ENCODE measurements at regions not wholly inside any gene's neighbourhood (a gene's known extent, or its start where the extent isn't known, plus 50 kb on each side); places are given as distances from the start of the nearest gene placed in this dataset.

DNA sequence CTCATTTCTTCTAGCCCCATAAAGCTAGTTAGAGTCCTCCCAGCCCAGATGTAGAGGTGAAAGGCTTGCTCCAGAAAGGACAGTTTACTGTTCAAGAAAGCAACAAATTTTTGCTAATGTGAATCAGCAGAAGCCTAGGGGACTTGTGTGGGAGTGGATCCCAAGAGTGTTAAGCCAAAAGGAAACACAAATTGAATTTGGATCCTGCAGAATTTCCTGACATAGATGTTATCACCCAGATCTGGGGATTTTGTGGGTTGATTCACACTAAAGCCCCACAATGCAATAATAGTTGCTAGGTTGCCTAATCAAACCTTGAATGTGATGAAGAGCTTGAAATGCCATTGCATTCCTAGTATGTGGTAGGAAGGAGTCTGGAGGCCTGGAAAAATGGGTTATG is 135.2 kb upstream of the HS3ST3A1 start:
- no peak for DNase-seq (ENCODE audit: low spot score)

DNA sequence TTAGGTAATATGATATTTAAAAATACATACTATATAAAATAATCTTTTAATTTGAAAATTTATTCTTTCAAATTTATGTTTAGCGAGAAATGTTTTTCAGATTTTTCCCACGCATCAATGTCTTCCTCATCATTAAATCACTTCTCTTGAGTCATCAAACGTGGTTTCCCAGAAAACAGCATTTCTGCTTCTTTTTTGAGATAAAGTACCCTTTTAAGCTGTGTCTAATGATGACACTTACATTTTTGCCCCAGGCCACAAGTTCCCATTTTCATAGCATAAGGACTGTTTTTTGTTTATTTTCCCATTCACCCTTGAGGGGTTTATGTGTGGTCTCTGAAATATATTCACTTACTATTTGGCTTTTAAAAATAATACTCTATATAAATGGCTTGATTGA is 139.0 kb upstream of the HS3ST3A1 start:
- DNase-seq (ENCODE audit: low spot score), result no peak

DNA sequence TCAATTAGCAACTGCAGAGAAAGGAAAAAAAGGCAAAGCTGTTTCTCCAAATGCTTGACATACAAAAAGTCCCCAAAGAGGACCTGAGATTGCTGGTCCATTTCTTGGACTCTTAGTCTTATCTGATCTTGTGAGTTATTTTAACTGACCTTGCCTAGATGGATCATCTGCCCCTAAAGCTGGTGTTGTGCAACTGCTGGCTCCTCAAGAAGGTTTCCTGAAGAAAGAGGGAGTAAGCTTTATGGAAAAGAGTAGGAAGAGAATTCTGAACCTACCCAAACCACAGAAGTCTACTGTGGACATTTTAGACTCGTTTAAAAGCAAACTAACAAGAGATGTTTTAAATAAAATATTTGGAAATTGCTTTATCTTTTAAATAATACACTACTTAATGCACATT is 140.0 kb upstream of the HS3ST3A1 start:
- no peak for DNase-seq (ENCODE audit: low spot score)

DNA sequence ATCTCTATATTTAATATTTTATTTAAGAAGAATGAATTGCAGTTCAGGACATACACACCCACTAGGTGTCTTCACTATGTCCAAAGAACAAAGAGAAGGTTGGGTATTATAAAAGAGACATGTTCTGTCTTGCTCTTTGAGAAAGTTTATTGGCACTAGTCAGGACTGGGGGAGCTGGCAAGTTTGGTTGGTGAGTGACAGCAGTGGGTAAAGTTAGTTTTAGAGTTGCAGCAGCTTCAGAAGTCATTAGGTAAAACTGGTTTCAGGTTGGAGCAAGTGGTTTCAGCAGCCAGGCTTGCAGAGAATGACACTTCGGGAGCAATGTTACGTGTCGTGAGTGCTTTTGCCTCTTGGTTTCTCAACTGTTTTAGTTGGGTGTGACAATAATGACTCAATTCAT is 142.2 kb upstream of the HS3ST3A1 start:
- DNase-seq (ENCODE audit: low spot score), result no peak

DNA sequence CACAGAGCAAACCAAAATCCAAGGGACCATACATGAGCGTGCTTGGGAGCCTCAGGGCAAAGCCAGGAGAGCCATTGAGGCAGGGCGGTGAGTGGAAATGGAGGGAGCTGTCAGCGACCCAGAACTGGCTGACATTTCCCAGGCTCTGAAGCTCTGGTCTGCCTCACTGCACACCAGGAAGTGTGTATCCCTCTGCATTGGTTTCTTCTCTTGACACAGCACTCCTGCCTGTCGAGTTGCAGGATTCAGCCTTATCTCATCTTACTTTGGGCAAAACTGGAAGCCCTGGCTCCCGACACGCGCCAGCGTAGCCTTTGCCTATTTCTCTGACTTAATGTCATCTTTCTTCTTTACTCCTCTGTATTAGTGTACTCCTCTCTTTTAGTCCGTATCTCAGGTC is 144.7 kb upstream of the HS3ST3A1 start:
- DNase-seq (ENCODE audit: low spot score), result no peak

DNA sequence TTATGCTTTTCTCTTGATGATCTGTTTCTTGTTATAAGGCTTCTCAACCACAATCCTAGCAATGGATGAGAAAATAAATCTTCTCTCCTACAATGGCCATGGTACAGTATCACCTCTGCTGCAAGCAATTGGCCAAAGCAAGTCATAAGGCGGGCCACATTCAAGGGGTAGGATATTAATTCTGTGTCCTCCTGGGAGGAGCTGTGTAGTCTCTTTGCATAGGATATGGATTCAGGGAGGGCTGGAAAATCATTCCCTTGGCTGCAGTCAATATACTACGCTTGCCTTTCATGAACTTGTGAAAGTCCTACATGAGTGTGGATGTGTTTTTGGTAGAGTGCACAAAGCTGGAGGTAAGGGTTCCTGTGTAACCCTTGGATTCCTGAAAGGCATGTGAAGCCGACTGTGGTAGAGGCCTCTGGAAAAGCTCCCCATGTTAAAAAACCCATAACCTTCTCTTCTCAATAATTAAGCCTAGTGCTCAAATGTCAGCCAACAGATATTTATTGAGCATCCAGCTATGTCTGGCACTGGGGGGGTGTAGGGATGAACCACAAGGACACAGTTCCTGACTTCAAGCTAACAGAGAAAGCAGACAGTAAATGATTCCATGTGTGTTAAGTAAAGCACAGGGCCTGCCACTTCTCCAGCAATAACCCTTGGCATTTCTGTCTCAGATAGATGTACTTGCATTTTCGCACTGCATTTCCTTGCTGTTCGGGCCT is 147.6 kb upstream of the HS3ST3A1 start:
- DNase-seq (ENCODE audit: low spot score), result no peak

DNA sequence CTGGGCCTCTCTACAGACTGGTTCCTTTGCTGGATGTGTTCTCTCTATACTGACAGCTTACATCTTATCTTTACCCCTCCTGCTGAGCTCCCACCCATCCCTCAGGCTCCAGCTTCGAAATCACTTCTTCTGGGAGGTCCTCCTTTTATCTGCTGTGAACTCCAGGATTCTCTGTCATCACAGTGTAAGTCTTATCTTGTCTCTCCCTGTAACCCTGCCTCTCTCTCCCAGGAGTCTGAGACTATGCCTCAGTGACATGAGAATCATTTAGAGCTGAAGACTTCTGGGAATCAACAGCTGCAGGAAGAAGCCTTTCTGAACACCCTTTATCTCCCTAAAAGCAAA is 148.1 kb upstream of the HS3ST3A1 start:
- no peak for DNase-seq (ENCODE audit: low spot score)

DNA sequence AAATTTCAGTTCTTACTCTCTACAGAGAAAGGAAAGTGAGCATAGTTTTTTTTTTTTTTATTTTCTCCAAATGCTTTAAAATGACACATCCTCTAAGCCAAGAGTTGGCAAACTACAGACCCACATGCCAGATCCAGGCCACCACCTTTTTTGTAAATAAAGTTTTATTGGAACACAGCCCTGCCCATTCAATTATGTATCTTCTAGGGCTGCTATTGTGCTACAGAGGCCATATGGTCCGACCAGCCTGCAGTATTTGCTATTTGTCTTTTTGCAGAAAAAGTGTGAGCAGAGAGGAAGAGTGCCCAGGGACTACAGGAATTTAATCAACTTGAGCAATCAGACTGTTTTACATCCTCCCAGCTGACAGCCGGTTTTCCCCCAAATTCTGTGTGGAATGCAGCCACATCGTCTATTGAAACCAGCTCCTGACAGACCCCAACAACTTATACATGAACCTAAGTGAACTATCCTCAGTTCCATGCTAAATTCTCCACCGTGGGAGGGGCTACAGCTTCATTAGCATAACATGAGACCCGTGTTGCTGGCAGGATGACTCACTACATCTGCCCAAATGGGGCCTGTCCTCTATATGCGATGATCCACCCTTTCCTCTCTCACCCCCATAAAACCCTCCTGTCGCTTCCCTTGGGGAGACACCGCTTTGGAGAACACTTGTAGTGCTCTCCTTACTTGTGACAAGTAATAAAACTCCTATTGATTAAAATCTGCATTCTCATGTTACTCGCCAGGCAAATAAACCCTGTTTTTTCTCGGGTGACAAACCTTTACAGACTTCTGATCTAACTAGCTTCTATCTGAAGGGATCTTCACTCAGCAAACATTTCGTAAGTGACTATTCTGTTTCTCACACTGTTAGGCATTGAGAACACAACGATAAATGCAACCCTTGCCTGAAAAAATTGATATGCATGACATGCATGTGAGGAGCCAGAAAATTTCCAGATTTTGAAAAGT is 149.4 kb upstream of the HS3ST3A1 start:
- no peak for DNase-seq (ENCODE audit: low spot score)

DNA sequence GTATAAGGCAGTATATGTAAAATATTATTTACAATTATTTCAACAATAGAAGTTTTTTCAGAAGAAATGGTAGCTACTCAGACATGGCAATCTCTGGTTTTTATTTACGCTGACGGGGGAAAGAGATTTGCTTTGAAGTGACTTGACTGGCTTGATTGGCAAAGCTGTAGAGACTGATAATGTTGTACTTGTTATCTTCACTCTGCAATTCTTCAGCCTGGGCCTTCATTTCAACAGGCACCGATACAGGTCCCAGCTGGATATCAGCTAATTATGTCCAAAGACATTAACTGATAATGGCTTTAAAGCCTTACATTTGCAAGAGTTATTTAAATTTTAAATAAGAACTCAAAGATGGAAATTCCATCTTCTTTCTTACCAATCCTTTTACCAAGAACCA is 151.4 kb upstream of the HS3ST3A1 start:
- DNase-seq (ENCODE audit: low spot score), result no peak

DNA sequence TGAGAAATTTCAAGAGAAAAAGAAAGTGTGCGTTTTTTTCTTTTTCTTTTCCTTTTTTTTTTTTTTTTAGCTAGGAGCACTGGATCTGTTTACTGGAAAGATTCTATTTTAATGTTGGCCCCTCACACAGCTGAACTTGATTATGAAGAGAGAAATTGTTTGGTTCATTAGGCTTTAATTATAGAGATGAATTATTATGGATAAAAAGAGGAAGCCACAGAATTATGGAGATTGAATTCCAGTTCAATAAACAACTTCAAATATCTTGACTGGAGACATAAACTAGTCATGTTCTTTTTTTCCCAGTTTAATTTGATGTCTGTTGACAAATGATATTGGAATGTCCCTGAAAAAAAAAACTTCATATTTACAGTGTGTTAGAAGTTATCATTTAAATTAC is 152.0 kb upstream of the HS3ST3A1 start:
- no peak for DNase-seq (ENCODE audit: low spot score)

DNA sequence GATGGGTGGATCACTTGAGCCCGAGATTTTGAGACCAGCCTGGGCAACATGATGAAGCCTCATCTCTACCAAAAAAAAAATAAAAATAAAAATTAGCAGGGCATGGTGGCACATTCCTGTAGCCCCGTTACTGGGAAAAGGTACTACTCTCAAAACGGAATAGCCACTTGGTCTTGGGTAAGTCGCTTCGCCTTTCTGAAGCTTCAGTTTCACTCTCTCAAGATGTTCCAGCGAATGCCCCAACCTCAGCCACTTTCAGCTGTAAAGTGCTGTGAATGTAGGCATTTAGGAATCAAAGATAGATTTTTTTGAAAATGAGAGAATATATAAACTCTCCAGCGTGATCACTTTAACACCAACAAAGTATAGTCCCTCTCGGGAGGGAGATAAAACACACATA is 154.1 kb upstream of the HS3ST3A1 start:
- DNase-seq (ENCODE audit: low spot score), result no peak

DNA sequence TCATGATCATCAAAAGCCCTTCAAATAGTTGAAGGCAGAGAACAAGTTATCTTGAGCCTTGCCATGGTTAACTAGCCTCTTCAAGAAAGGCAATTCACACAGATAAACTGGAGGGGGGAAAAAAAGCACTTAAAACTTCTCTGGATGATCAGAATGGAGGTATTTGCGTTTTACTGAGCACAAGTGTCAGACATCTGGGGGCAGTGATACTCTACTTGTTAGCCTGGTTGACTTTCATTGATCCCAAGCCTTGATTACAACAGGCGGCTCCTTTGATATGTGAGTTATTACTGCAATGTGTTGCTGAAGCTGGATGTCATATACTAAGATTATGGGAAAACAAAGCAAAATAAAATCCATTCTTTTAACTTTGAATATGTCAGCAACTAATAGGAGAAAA is 155.0 kb upstream of the HS3ST3A1 start:
- DNase-seq (ENCODE audit: low spot score), result no peak

DNA sequence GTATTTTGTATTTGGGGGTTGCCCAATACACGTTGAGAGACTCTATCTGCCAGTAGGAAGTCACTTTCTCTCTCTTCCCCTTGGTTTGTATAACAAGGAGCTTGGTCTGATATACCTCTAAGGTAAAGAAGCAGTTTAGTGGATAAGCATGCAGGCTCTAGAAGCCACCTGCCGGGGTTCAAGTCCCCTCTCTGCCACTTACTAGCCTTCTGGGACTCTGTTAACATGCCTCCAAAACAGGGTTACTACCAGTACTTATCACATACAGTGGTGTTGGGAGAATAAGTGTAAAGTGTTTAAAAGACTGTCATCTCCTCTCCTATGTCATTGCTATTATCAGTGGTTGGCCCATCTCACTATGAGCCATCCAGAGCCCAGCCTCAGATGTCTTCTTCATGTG is 156.1 kb upstream of the HS3ST3A1 start:
- no peak for DNase-seq (ENCODE audit: low spot score)

DNA sequence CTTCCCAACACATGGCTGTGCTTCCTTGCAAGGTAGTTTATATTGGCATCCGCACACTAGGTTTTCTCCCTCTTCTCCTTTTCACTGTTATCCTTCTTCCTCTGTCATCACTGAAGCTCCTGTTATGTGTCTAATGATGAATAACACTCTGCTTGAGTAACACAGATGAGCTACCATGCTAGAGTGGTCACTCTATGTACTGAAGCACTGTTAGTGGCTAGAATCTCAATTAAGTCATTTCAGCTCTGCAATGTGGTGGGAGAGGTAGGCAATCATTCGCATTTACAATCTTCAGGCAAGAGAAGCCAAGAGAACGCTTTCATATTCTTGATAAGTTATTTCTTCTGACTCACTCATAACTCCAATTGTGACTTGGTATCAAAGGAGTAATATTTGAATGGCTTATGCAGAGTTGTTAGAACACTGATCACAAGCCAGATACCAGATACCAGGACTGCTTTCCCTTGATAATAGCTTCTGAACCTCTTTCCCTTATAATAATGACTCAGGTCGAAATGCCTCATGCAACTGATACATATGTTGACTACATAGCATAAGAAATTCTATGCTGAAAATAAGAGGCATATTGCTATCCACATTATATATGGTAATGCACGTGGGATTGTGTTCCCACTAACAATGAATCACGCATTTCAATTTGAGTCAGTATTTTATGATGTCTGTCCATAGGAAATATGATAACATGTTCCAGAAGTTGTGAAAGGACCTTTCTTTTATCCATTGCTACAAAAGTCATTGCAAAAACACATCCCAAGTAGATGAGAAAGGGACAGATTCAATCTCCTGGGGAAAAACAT is 158.0 kb upstream of the HS3ST3A1 start:
- no peak for DNase-seq (ENCODE audit: low spot score)

DNA sequence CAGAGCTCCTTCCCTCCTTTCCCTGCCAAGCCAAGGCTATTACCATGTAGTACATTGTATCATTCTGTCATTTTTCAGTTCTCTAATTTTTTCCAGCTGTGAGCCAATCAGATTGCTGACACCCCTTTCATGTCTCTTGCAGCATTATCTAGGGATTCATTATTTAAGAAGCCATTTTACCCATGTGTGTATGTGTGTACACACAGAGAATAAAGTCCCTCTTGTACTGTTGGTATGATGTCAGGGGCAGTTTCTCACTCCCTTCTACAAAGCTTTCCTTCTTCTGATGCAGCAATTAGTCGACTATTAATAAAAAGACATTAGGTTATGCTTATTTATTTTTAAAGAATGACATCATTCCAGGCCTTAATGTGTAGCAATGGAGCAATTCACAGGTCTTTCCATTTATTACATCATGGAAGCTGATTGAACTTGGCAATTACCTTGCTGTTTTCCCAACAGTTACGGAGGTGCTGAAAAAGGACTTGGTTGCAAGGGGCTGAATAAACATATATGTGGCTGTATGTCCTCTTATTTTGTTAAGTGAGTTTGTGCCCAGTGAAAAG is 159.4 kb upstream of the HS3ST3A1 start:
- DNase-seq (ENCODE audit: low spot score), result no peak

DNA sequence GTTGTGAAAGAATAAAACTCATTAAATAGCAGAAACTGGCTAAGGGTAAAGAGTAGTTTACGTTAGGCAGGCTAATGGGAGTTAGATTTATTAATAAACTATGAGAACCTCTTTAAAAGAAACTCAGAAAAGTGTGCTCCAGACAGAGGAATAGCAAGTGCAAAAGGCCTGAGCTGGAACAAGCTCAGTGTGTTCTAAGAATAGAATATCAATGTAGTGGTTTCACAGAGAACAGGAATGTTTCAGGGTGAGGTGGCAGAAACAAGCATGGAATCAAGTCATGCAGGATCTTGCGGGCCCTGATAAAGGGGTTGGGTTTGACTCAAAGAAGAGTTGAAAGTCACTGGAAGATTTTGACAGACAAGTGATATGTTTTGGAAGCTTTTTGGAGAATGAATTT is 164.0 kb upstream of the HS3ST3A1 start:
- no peak for DNase-seq (ENCODE audit: low spot score)

DNA sequence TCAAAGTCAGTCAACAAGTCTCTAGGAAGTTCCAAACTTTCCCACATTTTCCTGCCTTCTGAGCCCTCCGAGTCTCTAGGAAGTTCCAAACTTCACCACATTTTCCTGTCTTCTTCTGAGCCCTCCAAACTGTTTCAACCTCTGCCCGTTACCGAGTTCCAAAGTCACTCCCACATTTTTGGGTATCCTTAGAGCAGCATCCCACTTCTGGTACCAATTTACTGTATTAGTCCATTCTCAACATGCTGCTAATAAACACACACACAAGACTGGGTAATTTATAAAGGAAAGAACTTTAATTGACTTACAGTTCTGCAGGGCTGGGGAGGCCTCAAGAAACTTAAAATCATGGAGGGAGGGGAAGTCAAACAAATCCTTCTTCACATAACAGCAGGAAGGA is 169.0 kb upstream of the HS3ST3A1 start:
- no peak for DNase-seq (ENCODE audit: low spot score)

DNA sequence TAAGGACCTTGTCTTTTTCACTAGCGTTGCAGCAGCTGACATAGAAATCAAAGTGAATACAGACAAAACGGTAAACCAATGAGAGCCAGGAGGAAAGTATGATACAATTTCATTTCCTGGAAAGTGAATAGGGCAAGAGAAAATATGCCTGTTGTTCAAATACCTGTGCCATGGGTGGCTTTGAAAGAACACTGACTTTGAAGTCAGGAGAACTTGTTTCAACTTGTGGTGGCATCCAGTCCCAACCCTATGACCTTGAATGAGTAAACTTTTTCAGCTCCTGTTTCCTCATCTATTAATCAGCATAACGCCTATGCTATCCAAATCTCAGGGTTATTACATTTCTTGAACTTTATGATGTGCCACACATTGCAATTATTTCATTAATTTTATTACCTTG is 173.7 kb upstream of the HS3ST3A1 start:
- DNase-seq (ENCODE audit: low spot score), result no peak

DNA sequence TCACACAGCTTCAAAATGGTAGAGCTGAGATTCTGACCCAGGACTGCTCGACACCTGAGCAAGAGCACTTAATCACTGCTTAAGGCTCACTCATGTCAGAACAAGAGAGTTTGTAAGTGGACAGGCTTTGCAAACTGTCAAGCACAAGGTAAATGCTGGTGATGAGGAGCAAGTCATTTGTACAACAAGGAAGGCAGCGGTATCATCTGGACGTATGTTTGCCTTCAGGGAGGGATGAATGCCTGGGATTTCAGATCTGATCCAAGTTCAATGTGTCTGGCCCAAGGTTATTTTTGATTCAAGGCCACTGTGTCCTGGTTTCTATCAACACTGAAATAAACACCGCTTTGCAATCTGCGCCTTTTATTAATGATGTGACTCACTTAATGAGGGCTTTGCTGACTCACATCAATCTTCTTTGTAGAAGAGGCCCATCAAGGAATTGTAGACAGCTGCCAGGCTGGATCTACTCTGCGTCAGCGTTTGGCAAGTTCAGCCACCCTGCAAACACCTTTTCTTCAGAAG is 174.4 kb upstream of the HS3ST3A1 start:
- no peak for DNase-seq (ENCODE audit: low spot score)

DNA sequence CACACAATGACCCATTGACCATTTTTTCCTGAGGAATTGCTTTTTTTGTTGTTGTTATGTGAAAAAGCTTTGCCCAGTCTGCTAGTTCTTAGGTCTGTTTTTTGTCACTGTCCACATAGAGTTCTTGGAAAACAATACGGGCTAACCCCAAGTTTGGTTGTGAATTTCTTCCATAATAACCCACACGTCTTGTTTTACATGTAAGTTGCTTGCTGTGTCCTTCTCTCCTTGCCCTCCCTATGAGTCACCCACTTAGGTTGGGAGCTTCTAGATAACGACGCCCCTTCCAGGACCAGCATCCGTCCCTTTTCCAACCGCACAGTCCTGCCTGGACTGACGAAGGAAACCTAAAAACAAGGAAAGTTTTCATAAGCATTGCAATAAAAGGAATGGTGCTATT is 175.3 kb upstream of the HS3ST3A1 start:
- DNase-seq (ENCODE audit: low spot score), result no peak

DNA sequence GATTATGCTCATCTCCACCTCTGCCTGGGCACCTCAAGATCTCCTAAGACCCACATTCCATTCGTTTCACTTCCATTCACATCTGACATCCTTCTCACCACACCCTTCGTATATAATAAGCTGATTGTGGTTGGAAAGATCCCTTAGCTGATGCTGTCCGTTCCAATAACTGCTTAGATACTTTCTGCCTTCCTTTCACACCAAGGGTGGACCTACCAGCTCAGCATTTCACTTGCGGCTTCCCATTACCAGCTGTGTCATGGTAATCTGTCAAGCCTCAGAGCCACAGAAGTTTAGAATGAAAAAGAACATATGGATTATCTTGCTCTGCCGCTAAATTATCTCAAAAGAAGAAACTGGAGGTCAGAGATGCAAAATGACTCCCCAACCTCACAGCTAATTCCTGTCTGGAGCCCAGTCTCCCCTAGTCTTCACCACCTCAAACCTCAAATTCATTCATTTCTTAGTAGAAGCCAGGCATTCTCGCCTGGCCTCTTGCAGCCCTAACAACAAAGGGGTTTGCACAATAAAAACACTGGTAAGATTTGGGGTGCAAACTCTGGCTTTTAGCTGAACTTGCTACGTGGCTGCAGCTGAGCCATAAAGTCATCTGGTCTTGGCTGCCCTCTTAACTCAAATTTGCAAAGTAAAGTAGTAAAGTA is 182.8 kb upstream of the HS3ST3A1 start:
- no peak for DNase-seq (ENCODE audit: low spot score)
